Effector memory CD8-positive, alpha-beta T cell (primary cell): ENCODE measurements at regions not wholly inside any gene's neighbourhood (a gene's known extent, or its start where the extent isn't known, plus 50 kb on each side); places are given as distances from the start of the nearest gene placed in this dataset.

Experiments used
- ATAC-seq: fragments of 150-1000 bp; cut with Tn5 transposase; replicated peaks from 2 replicates; pipeline ENCODE4 v1.10.0; 2021; ENCODE audit warnings: mild to moderate bottlenecking, moderate library complexity
- DNase-seq, 3 experiments: peaks; one replicate each; pipeline ENCODE4 v3.0.0; 2021
- H3K27ac Mint-ChIP-seq, 2 donors: one replicate each; pipeline ENCODE4 v1.8.0; 2022; ENCODE audit warnings: mild to moderate bottlenecking in 2 of 2, mixed read lengths in 2 of 2, moderate library complexity in 2 of 2
- H3K27me3 Mint-ChIP-seq, 2 donors: one replicate each; pipeline ENCODE4 v1.8.0; 2022; ENCODE audit warnings: mixed read lengths in 2 of 2
- H3K36me3 Mint-ChIP-seq: one replicate; pipeline ENCODE4 v1.8.0; 2022; ENCODE audit warnings: mild to moderate bottlenecking, moderate library complexity, mixed read lengths; ENCODE audit not compliant: insufficient read depth
- H3K4me1 Mint-ChIP-seq, 2 donors: one replicate each; pipeline ENCODE4 v1.8.0; 2022; ENCODE audit warnings: low read depth in 2 of 2, mixed read lengths in 2 of 2
- H3K4me3 Mint-ChIP-seq, 2 donors: one replicate each; pipeline ENCODE4 v1.8.0; 2022; ENCODE audit warnings: mild to moderate bottlenecking in 2 of 2, mixed read lengths in 2 of 2, moderate library complexity in 2 of 2
- H3K9me3 Mint-ChIP-seq, 2 donors: one replicate each; pipeline ENCODE4 v1.8.0; 2022; ENCODE audit warnings: mixed read lengths in 2 of 2

DNA sequence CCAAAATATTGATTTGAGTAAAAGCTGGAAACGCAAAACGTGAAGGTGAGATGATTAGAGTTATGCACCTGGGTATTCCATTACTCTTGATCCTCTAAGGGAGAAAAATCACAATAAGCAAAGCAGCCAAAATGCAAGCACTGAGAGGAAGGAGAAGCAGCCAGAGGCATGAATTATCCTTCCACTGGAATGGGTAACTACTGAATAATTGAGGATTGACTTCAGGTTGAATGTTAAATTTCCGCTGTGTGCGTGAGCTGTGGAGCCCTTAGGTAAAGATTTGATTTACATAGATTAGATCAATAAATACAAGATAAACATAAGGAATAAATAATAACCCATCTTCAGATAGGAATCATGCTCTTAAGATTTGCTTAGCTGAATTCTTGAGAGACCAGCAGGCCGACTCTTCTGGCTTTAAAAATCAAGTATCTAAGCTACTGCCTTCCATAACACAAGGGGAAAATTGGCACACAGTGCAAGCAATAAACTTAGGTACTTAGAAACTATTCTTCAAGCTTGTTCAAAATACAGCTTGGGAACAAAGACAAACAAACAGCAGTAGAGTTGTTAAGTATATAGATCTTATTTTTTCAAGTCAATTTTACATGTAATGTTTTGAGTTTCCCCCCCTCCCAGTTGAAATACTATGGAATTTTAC lies 1459.5 kb downstream of the ZPLD1 start:
- Mint-ChIP-seq H3K27me3 (no peaks in the 10 kb centered on the region), H3K27ac (no peak overlapping the region), H3K36me3 (no peaks in the 10 kb centered on the region), H3K4me3 (no peak overlapping the region), H3K9me3 (peaks cover 1 to 4% of the 10 kb centered on the region in 2 donors), H3K4me1 (no peaks in the 10 kb centered on the region)
- no peak for ATAC-seq
- no peak for DNase-seq

- Mint-ChIP-seq H3K9me3 (peaks cover 3 to 14% of the 10 kb centered on the region in 2 donors), H3K27ac (no peak overlapping the region), H3K36me3 (no peaks in the 10 kb centered on the region), H3K4me1 (no peaks in the 10 kb centered on the region), H3K27me3 (no peaks in the 10 kb centered on the region), H3K4me3 (no peak overlapping the region)
- DNase-seq (no peak), ATAC-seq (no peak)
These were observed 1464.5 kb downstream of the ZPLD1 start for GRCh38 chr3:103899328-103899727.

DNA sequence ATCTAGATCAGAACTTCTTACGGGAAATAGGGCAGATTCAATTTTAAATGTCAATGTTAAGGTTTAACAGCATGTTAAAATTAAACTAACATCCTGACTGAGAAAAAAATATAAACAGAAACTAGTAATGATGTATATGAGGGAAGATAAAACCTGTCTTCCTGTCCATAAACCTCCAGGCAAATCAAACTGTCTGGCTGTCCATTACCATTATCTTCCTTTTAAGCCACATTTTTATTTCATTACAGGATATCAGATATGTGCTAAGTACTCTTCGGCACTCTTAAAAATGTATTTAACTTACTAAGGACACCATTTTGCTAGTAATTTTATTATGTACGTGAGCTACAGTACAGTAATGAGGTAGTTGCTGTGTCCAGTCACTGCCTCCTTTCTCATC lies 1461.7 kb upstream of the ALCAM start:
- Mint-ChIP-seq H3K4me1 (no peaks in the 10 kb centered on the region), H3K27me3 (no peaks in the 10 kb centered on the region), H3K4me3 (no peak overlapping the region)

DNA sequence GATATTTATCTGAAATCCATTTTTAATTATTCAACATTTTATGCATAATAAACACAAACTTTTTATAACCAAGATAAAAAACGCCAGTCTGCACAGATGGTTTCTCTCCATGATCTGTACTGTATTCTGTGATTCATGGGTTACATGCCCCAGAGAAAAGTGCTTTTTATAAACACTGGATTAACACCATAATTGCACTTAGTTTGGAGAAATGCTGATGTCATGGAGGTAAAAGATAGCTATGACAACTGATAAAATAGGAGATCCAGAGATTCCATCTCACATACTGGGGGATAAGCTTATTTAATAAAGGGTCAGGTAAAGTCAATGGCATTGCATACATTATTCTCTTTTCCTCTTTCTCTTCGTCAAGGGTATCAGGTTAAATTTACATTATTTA lies 1460.4 kb upstream of the ALCAM start:
- ATAC-seq, result no peak

More for the DNA sequence above, 1461.7 kb upstream of the ALCAM start:
- no peak overlapping the region for H3K27ac Mint-ChIP-seq
- peaks cover 1 to 9% of the 10 kb centered on the region in 2 donors for H3K9me3 Mint-ChIP-seq
- H3K36me3 Mint-ChIP-seq, result no peaks in the 10 kb centered on the region
- DNase-seq (no peak), ATAC-seq (no peak)

GRCh38 chr3:103906808-103907207 lies 1459.9 kb upstream of the ALCAM start:
- Mint-ChIP-seq H3K27me3 (no peaks in the 10 kb centered on the region), H3K4me3 (no peak overlapping the region), H3K27ac (no peak overlapping the region), H3K9me3 (peaks cover under 1 to 6% of the 10 kb centered on the region in 2 donors), H3K4me1 (no peaks in the 10 kb centered on the region), H3K36me3 (no peaks in the 10 kb centered on the region)
- DNase-seq (no peak), ATAC-seq (no peak)

More for the DNA sequence above, 1460.4 kb upstream of the ALCAM start:
- Mint-ChIP-seq H3K9me3 (peaks cover 1 to 9% of the 10 kb centered on the region in 2 donors), H3K4me3 (no peak overlapping the region), H3K27ac (no peak overlapping the region), H3K36me3 (no peaks in the 10 kb centered on the region), H3K4me1 (no peaks in the 10 kb centered on the region), H3K27me3 (no peaks in the 10 kb centered on the region)
- DNase-seq, result no peak

- Mint-ChIP-seq H3K4me3 (no peak overlapping the region), H3K9me3 (peaks cover 0 to 3% of the 10 kb centered on the region in 2 donors), H3K27ac (no peak overlapping the region), H3K4me1 (no peaks in the 10 kb centered on the region), H3K36me3 (no peaks in the 10 kb centered on the region), H3K27me3 (no peaks in the 10 kb centered on the region)
- DNase-seq (no peak), ATAC-seq (no peak)
These were observed 1459.1 kb upstream of the ALCAM start for GRCh38 chr3:103907567-103907966.

DNA sequence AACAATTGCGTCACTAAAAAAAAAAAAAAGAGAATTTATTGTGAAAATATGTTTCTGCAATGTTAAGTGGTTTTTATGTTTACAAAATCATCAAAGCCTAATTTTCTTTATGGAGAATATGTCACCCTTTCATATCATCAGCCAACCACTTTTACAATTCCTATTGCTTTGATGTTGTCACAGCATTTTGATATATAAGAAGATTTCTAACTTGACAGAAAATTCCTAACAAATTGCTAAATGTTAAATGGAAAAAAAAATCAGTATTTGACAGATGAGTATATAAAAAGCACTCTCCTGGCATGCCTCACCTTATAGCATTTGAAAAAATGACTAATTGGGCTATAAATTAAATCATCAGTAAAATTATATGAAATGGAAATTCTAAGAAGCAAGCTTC lies 1457.3 kb upstream of the ALCAM start:
- H3K4me1 Mint-ChIP-seq, result no peaks in the 10 kb centered on the region
- DNase-seq (no peak), ATAC-seq (no peak)
- H3K9me3 Mint-ChIP-seq, result peaks cover 0 to 3% of the 10 kb centered on the region in 2 donors
- no peak overlapping the region for H3K27ac Mint-ChIP-seq
- H3K4me3 Mint-ChIP-seq, result no peak overlapping the region
- H3K36me3 Mint-ChIP-seq, result no peaks in the 10 kb centered on the region
- no peaks in the 10 kb centered on the region for H3K27me3 Mint-ChIP-seq

- Mint-ChIP-seq H3K27me3 (no peaks in the 10 kb centered on the region), H3K9me3 (peaks cover 0 to 4% of the 10 kb centered on the region in 2 donors), H3K4me3 (no peak overlapping the region), H3K27ac (no peak overlapping the region), H3K4me1 (no peaks in the 10 kb centered on the region), H3K36me3 (no peaks in the 10 kb centered on the region)
- no peak for ATAC-seq
- no peak for DNase-seq
These were observed 1448.4 kb upstream of the ALCAM start for GRCh38 chr3:103918336-103918735.

DNA sequence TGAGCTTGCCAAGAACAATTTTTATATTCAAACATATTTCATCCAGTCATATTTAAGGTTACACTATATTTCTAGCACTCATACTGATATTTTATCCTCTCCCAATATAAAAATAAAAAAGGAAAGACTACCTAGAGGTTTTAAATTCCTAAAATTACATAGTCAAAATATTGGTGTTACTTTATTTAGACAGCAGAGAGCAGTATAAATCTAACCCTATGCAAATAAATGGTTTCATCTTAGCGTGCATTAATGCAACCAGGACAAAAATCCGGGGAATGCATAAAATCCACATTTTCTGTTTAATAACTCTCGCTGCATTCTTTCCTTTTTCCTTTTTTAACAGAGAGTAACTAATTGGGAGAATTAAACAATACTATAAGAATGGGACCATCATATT lies 1447.4 kb upstream of the ALCAM start:
- Mint-ChIP-seq H3K27ac (no peak overlapping the region), H3K36me3 (no peaks in the 10 kb centered on the region), H3K4me3 (no peak overlapping the region), H3K4me1 (no peaks in the 10 kb centered on the region), H3K9me3 (peaks cover 0 to 4% of the 10 kb centered on the region in 2 donors), H3K27me3 (no peaks in the 10 kb centered on the region)
- DNase-seq (no peak), ATAC-seq (no peak)

GRCh38 chr3:103923907-103924306 lies 1442.8 kb upstream of the ALCAM start:
- no peaks in the 10 kb centered on the region for H3K4me1 Mint-ChIP-seq
- DNase-seq (no peak), ATAC-seq (no peak)
- H3K9me3 Mint-ChIP-seq, result peaks cover 8 to 12% of the 10 kb centered on the region in 2 donors
- H3K27me3 Mint-ChIP-seq, result no peaks in the 10 kb centered on the region
- H3K36me3 Mint-ChIP-seq, result no peaks in the 10 kb centered on the region
- H3K4me3 Mint-ChIP-seq, result no peak overlapping the region
- no peak overlapping the region for H3K27ac Mint-ChIP-seq

DNA sequence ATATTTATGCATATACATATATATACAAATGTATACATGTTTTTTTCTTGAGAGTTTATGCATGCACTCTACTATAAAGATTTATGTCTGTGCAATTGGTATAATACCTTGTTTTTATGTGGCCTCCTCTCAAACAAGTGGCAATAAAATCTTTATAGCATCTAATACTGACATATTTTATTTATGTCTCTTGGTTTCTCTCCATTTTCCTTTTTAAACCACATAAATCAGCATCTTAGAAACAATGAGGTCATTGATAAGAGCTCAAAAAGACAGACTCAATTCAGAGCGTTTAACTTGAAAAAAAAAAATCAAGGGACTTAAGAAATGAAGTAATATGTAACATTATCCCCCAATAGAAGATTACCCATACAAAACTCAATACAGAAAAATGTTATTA lies 1442.2 kb upstream of the ALCAM start:
- H3K27ac Mint-ChIP-seq, result no peak overlapping the region
- no peak overlapping the region for H3K4me3 Mint-ChIP-seq
- no peaks in the 10 kb centered on the region for H3K36me3 Mint-ChIP-seq
- DNase-seq (no peak), ATAC-seq (no peak)
- peaks cover 10 to 12% of the 10 kb centered on the region in 2 donors for H3K9me3 Mint-ChIP-seq
- H3K27me3 Mint-ChIP-seq, result no peaks in the 10 kb centered on the region
- no peaks in the 10 kb centered on the region for H3K4me1 Mint-ChIP-seq

GRCh38 chr3:103926936-103927335 lies 1439.8 kb upstream of the ALCAM start:
- no peak overlapping the region for H3K4me3 Mint-ChIP-seq
- H3K27me3 Mint-ChIP-seq, result no peaks in the 10 kb centered on the region
- H3K27ac Mint-ChIP-seq, result no peak overlapping the region
- no peaks in the 10 kb centered on the region for H3K4me1 Mint-ChIP-seq
- H3K36me3 Mint-ChIP-seq, result no peaks in the 10 kb centered on the region
- DNase-seq, result no peak
- H3K9me3 Mint-ChIP-seq, result peaks cover 8 to 12% of the 10 kb centered on the region in 2 donors
- ATAC-seq, result no peak

DNA sequence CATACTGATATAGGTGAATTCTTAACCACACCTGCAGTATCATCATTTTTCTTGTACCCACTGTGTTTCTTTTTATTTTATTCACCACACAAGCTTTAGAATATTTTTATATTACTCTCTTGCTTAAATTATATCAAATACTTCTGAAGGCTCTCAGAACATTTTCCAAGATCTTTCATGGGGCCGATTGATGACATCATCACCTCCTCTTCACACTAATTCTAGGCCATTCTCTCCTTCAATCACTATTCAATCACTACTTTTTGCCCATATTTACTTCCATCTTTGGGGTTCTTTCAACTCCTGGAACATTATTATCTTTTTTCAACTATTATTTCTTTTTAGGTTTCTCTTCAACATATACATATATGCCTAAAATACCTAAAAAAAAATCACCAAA lies 1438.8 kb upstream of the ALCAM start:
- Mint-ChIP-seq H3K4me1 (no peaks in the 10 kb centered on the region), H3K4me3 (no peak overlapping the region), H3K27me3 (no peaks in the 10 kb centered on the region), H3K9me3 (peaks cover 8 to 12% of the 10 kb centered on the region in 2 donors), H3K27ac (no peak overlapping the region), H3K36me3 (no peaks in the 10 kb centered on the region)
- no peak for DNase-seq
- no peak for ATAC-seq

DNA sequence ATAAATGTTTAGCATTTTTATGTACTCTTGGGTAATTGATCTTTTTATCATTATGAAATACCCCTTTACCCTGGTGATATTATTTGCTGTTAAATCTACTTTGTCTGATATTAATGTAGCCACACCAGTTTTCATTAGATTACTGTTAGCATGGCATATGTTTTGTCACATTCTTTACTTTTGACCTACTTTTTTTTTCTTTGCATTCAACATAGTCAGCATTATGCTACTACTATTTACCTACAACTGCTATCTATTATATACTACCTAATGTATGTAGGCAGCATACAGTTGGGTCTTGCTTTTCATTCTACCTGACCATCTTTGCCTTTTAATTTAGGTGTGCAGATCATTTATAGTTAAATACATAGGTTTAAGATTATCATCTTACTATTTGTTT lies 1429.6 kb upstream of the ALCAM start:
- H3K27ac Mint-ChIP-seq, result no peak overlapping the region
- H3K4me1 Mint-ChIP-seq, result no peaks in the 10 kb centered on the region
- peaks cover 0 to 9% of the 10 kb centered on the region in 2 donors for H3K9me3 Mint-ChIP-seq
- DNase-seq (no peak), ATAC-seq (no peak)
- H3K36me3 Mint-ChIP-seq, result no peaks in the 10 kb centered on the region
- no peak overlapping the region for H3K4me3 Mint-ChIP-seq
- no peaks in the 10 kb centered on the region for H3K27me3 Mint-ChIP-seq
